DMS153 treated with DMSO at 0.1 percent for 48 hours (cell line): ENCODE measurements at regions not wholly inside any gene's neighbourhood (a gene's known extent, or its start where the extent isn't known, plus 50 kb on each side); places are given as distances from the start of the nearest gene placed in this dataset.

Experiments
- DNase-seq: peaks from one replicate; lab custom pipeline; 2025; ENCODE audit not compliant: unreplicated experiment; lab: John Stamatoyannopoulos, UW

GRCh38 chr14:101460521-101460920 lies 100.8 kb upstream of the DIO3 start:
- no peak for DNase-seq

- no peak for DNase-seq
Observed at GRCh38 chr14:101460986-101461750, 100.1 kb upstream of the DIO3 start.

GRCh38 chr14:101461891-101462290 lies 99.4 kb upstream of the DIO3 start:
- DNase-seq, result no peak

- DNase-seq, result no peak
Observed at GRCh38 chr14:101462726-101463565, 98.3 kb upstream of the DIO3 start.

- no peak for DNase-seq
Observed at GRCh38 chr14:101463566-101464171, 97.6 kb upstream of the DIO3 start.

GRCh38 chr14:101464310-101464983 lies 96.8 kb upstream of the DIO3 start:
- DNase-seq, result no peak

GRCh38 chr14:101464984-101465794 lies 96.1 kb upstream of the DIO3 start:
- DNase-seq, result no peak

GRCh38 chr14:101465795-101466448 lies 95.4 kb upstream of the DIO3 start:
- no peak for DNase-seq

GRCh38 chr14:101466456-101467180 lies 94.7 kb upstream of the DIO3 start:
- DNase-seq, result no peak

- DNase-seq, result no peak
Observed at GRCh38 chr14:101467181-101467926, 93.9 kb upstream of the DIO3 start.

GRCh38 chr14:101469382-101470247 lies 91.7 kb upstream of the DIO3 start:
- DNase-seq, result no peak

- no peak for DNase-seq
Observed at GRCh38 chr14:101470266-101470665, 91.0 kb upstream of the DIO3 start.

GRCh38 chr14:101471723-101472517 lies 89.4 kb upstream of the DIO3 start:
- DNase-seq, result no peak

GRCh38 chr14:101472518-101472849 lies 88.8 kb upstream of the DIO3 start:
- DNase-seq, result no peak

GRCh38 chr14:101473045-101473729 lies 88.1 kb upstream of the DIO3 start:
- no peak for DNase-seq

- no peak for DNase-seq
Observed at GRCh38 chr14:101473795-101474562, 87.3 kb upstream of the DIO3 start.
